CD8-positive, alpha-beta memory T cell (primary cell): ENCODE measurements at regions not wholly inside any gene's neighbourhood (a gene's known extent, or its start where the extent isn't known, plus 50 kb on each side); places are given as distances from the start of the nearest gene placed in this dataset.

Source experiments
- CTCF ChIA-PET: fragments of 350-600 bp; sonication (Branson Sonifier 250); formaldehyde crosslinking; loops from one replicate; lab custom pipeline; 2021; ENCODE audit warnings: antibody characterized with exemption; lab: Charles Lee
- POLR2A ChIA-PET: fragments of 350-600 bp; sonication (Branson Sonifier 250); formaldehyde crosslinking; loops from one replicate; lab custom pipeline; 2021; ENCODE audit warnings: antibody characterized with exemption; lab: Charles Lee
- DNase-seq, 5 donors: peaks; one replicate each; pipeline versions ENCODE4 v3.0.0 to v3.0.0-alpha.2; 2020 to 2022; ENCODE audit warnings: mixed read lengths in 1 of 5
- H3K27ac ChIP-seq: one replicate; pipeline ENCODE4 v1.7.0; 2013; ENCODE audit warnings: low read depth, mild to moderate bottlenecking, low read length, moderate library complexity
- H3K27me3 ChIP-seq: 2 replicates; pipeline ENCODE4 v1.7.0; 2013; ENCODE audit warnings: low read length, mild to moderate bottlenecking; ENCODE audit not compliant: insufficient read depth, poor library complexity, severe bottlenecking
- H3K36me3 ChIP-seq: 2 replicates; pipeline ENCODE4 v1.7.0; 2013; ENCODE audit warnings: mild to moderate bottlenecking, low read length, moderate library complexity; ENCODE audit not compliant: insufficient read depth
- H3K4me1 ChIP-seq: 2 replicates; pipeline ENCODE4 v1.7.0; 2013; ENCODE audit warnings: mild to moderate bottlenecking, low read length, moderate library complexity; ENCODE audit not compliant: insufficient read depth
- H3K4me3 ChIP-seq: 2 replicates; pipeline ENCODE4 v1.7.0; 2013; ENCODE audit warnings: mild to moderate bottlenecking, low read length
- H3K9me3 ChIP-seq: 2 replicates; pipeline ENCODE4 v1.7.0; 2013; ENCODE audit warnings: mild to moderate bottlenecking, low read length
- H3K27ac Mint-ChIP-seq, 8 donors: one replicate each; pipeline ENCODE4 v1.8.0; 2020 to 2021; ENCODE audit warnings: mixed read lengths in 8 of 8, mild to moderate bottlenecking in 6 of 8, inconsistent platforms in 3 of 8, moderate library complexity in 3 of 8
- H3K27me3 Mint-ChIP-seq, 2 donors: one replicate each; pipeline ENCODE4 v1.8.0; 2020 to 2021; ENCODE audit warnings: mixed read lengths in 2 of 2, mild to moderate bottlenecking in 1 of 2, moderate library complexity in 1 of 2
- H3K36me3 Mint-ChIP-seq, 3 donors: one replicate each; pipeline ENCODE4 v1.8.0; 2020 to 2021; ENCODE audit warnings: mixed read lengths in 3 of 3, inconsistent platforms in 1 of 3, mild to moderate bottlenecking in 1 of 3
- H3K4me1 Mint-ChIP-seq, 3 donors: one replicate each; pipeline ENCODE4 v1.8.0; 2020 to 2021; ENCODE audit warnings: mixed read lengths in 3 of 3, inconsistent platforms in 1 of 3, mild to moderate bottlenecking in 1 of 3
- H3K4me3 Mint-ChIP-seq, 7 donors: one replicate each; pipeline ENCODE4 v1.8.0; 2020 to 2021; ENCODE audit warnings: mixed read lengths in 7 of 7, mild to moderate bottlenecking in 6 of 7, moderate library complexity in 4 of 7, inconsistent platforms in 2 of 7
- H3K9me3 Mint-ChIP-seq, 5 donors: one replicate each; pipeline ENCODE4 v1.8.0; 2020 to 2022; ENCODE audit warnings: mixed read lengths in 5 of 5, mild to moderate bottlenecking in 3 of 5, moderate library complexity in 2 of 5, inconsistent platforms in 1 of 5

DNA sequence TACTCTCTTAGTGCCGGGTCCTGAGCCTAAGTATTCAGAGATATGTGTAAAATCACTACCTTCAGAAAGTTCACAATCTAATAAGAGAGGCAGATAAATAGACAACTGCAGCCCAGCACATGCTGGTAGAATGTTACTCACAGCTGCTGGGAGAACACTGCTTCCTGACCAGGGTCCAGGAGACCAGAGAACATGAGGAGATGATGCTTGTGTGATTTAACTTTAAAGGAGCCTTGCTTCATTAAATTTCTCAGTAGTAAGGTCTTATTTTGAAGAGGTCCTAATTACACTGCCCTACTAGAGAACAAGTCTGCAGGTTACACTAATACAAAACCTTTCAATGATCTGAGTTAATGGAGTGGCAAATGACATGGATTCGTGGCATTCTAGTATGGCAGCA is 209.9 kb upstream of the TRIB2 start:
- peaks cover 0 to 10% (median 0%) of the 10 kb centered on the region in 3 donors for H3K36me3 Mint-ChIP-seq
- Histone ChIP-seq H3K27ac (no peak overlapping the region), H3K27me3 (no peaks in the 10 kb centered on the region), H3K9me3 (no peaks in the 10 kb centered on the region), H3K4me1 (peaks cover 74% of the 10 kb centered on the region), H3K36me3 (no peaks in the 10 kb centered on the region), H3K4me3 (no peak overlapping the region)
- DNase-seq = no peak
- H3K4me3 Mint-ChIP-seq = peak overlapping the region in 6 of 7 donors; percentile 44 to 86 (median 62)
- no peaks in the 10 kb centered on the region for H3K9me3 Mint-ChIP-seq
- POLR2A ChIA-PET = interaction anchor here (1.0 kb wide), 1 partner anchor 9 kb away, joined by 4 read pairs; no protein-coding TSS in a partner anchor
- H3K27ac Mint-ChIP-seq = peak overlapping the region; percentile 32 to 90 (median 74)
- H3K4me1 Mint-ChIP-seq = peaks cover 74 to 97% (median 85%) of the 10 kb centered on the region in 3 donors
- CTCF ChIA-PET = interaction anchor here (1.7 kb wide), 1 partner anchor 210 kb away, joined by 4 read pairs; the partner anchor contains the start of gene TRIB2
- H3K27me3 Mint-ChIP-seq = no peaks in the 10 kb centered on the region

DNA sequence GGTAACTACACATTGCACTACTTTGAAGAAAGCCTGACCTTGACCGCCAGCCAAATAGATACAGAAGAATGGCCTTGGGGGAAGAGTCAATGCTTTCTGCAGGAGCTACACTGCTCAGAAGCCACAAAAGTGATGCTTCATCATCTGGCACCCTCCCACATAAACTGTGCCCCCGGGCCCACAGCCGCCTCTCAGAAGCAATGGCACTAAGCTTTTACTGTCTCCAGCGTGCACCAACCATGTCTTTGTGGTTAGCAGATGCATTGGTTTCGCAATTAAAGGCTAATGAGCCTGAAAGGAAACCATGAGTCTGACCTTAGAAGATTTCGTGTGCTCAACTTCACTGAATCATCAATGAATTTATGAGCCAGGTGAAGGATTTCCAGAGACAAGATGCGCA is 209.4 kb upstream of the TRIB2 start:
- peaks cover 70% of the 10 kb centered on the region for H3K4me1 ChIP-seq
- no peak overlapping the region for H3K27ac ChIP-seq
- CTCF ChIA-PET = interaction anchor here (1.7 kb wide), 1 partner anchor 210 kb away, joined by 4 read pairs; the partner anchor contains the start of gene TRIB2
- DNase-seq = peak in 4 of 5 donors; percentile 25 to 77 (median 39)
- Mint-ChIP-seq H3K4me3 (peak overlapping the region in 6 of 7 donors; percentile 44 to 86 (median 62)), H3K27me3 (no peaks in the 10 kb centered on the region), H3K4me1 (peaks cover 71 to 97% (median 85%) of the 10 kb centered on the region in 3 donors), H3K27ac (peak overlapping the region; percentile 47 to 90 (median 86)), H3K36me3 (peaks cover 0 to 10% (median 0%) of the 10 kb centered on the region in 3 donors), H3K9me3 (no peaks in the 10 kb centered on the region)
- no peaks in the 10 kb centered on the region for H3K36me3 ChIP-seq
- H3K27me3 ChIP-seq = no peaks in the 10 kb centered on the region
- H3K9me3 ChIP-seq = no peaks in the 10 kb centered on the region
- POLR2A ChIA-PET = interaction anchor here (1.0 kb wide), 1 partner anchor 8 kb away, joined by 4 read pairs; no protein-coding TSS in a partner anchor
- H3K4me3 ChIP-seq = no peak overlapping the region

DNA sequence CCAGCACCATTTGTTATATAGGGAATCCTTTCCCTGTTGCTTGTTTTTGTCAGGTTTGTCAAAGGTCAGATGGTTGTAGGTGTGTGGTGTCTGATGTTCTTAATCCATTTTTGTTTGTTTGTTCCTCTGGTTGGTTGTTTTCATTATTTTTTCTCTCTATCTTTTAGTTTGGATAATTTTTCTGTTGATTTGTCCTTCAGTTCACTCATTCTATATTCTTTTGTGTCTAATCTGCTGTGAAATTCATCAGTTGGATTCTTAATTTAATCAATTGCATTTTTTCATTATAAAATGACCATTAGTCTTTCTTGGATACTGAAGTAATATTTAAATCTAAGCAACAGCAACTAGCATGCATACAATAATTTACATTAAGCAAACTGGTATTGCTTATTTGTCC is 206.7 kb upstream of the TRIB2 start:
- ChIA-PET POLR2A (no interaction called here), CTCF (no interaction called here)

DNA sequence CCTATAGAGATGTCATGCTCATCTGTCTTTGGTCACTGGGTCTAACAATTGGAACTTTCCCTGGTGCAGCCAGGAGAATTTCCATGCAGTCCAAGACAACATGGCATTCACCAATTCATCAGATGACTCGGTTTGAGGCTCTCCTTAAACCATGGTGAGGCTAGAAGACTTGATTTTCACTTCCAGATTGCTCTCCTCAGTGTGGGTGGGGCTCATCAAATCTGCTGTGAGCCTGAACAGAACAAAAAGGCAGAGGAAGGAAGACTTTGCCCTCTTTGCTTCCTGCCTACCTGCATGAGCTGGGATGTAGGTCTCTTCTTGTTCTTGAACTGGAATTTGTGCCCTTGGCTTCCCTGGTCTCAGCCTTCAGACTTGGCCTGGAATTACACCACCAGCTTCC is 203.4 kb upstream of the TRIB2 start:
- H3K9me3 Mint-ChIP-seq = no peaks in the 10 kb centered on the region
- peaks cover 0 to 4% (median 0%) of the 10 kb centered on the region in 3 donors for H3K36me3 Mint-ChIP-seq
- Histone ChIP-seq H3K4me3 (peak overlapping the region; percentile 20), H3K4me1 (peaks cover 40% of the 10 kb centered on the region), H3K36me3 (no peaks in the 10 kb centered on the region), H3K27ac (no peak overlapping the region), H3K27me3 (no peaks in the 10 kb centered on the region), H3K9me3 (no peaks in the 10 kb centered on the region)
- H3K4me3 Mint-ChIP-seq = peak overlapping the region in 6 of 7 donors; percentile 46 to 67 (median 60)
- peaks cover 55 to 91% (median 75%) of the 10 kb centered on the region in 3 donors for H3K4me1 Mint-ChIP-seq
- POLR2A ChIA-PET = interaction anchor here (1.1 to 2.2 kb wide), 2 partner anchors 12 to 203 kb away, joined by 4 to 7 read pairs; partner anchors contain the start of gene TRIB2
- CTCF ChIA-PET = interaction anchor here (3.0 kb wide), 1 partner anchor 204 kb away, joined by 9 read pairs; the partner anchor contains the start of gene TRIB2
- DNase-seq = no peak
- peak overlapping the region in 3 of 8 donors; percentile 51 to 86 (median 73) for H3K27ac Mint-ChIP-seq
- H3K27me3 Mint-ChIP-seq = no peaks in the 10 kb centered on the region

More for the DNA sequence above, 206.7 kb upstream of the TRIB2 start:
- H3K4me1 Mint-ChIP-seq = peaks cover 66 to 96% (median 83%) of the 10 kb centered on the region in 3 donors
- no peak overlapping the region for H3K4me3 ChIP-seq
- no peaks in the 10 kb centered on the region for H3K9me3 Mint-ChIP-seq
- H3K27me3 ChIP-seq = no peaks in the 10 kb centered on the region
- peaks cover 66% of the 10 kb centered on the region for H3K4me1 ChIP-seq
- no peaks in the 10 kb centered on the region for H3K27me3 Mint-ChIP-seq
- no peak overlapping the region for H3K27ac Mint-ChIP-seq
- no peaks in the 10 kb centered on the region for H3K9me3 ChIP-seq
- no peak overlapping the region for H3K27ac ChIP-seq
- peaks cover 0 to 5% (median 0%) of the 10 kb centered on the region in 3 donors for H3K36me3 Mint-ChIP-seq
- H3K36me3 ChIP-seq = no peaks in the 10 kb centered on the region
- H3K4me3 Mint-ChIP-seq = no peak overlapping the region
- DNase-seq = no peak

DNA sequence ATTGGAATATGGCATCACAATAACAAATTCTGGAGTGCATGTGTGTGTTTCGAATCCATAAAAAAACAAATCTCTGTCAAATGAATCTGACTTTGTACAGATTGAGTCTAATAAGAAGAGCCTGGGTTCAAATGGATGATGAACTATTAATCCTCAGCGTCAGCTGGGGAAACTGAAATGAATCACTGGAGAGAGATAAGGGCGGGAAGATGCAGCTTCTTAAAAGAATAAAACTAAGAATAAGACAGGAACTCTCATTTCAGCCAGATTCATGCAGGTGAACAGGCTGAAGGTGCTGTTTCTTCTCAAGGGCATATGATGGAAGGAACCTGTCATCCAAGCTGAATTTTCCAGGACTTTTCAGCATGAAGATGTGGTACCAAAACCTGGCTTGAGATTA is 202.6 kb upstream of the TRIB2 start:
- ChIA-PET POLR2A (interaction anchor here (0.7 to 2.2 kb wide), 4 partner anchors 13 to 202 kb away, joined by 3 to 7 read pairs (median 4); partner anchors contain the start of gene TRIB2), CTCF (interaction anchor here (0.7 to 3.0 kb wide), 4 partner anchors 15 to 203 kb away, joined by 3 to 9 read pairs (median 4); partner anchors contain the start of gene TRIB2)
- Mint-ChIP-seq H3K27me3 (no peaks in the 10 kb centered on the region), H3K4me3 (peak overlapping the region in 6 of 7 donors; percentile 3 to 72 (median 56)), H3K4me1 (peaks cover 53 to 88% (median 71%) of the 10 kb centered on the region in 3 donors), H3K27ac (peak overlapping the region in 3 of 8 donors; percentile 38 to 69 (median 62)), H3K36me3 (peaks cover 0 to 4% (median 0%) of the 10 kb centered on the region in 3 donors), H3K9me3 (no peaks in the 10 kb centered on the region)
- Histone ChIP-seq H3K36me3 (no peaks in the 10 kb centered on the region), H3K4me1 (peaks cover 40% of the 10 kb centered on the region), H3K9me3 (no peaks in the 10 kb centered on the region), H3K27ac (no peak overlapping the region), H3K27me3 (no peaks in the 10 kb centered on the region), H3K4me3 (peak overlapping the region; percentile 18)
- DNase-seq = no peak

DNA sequence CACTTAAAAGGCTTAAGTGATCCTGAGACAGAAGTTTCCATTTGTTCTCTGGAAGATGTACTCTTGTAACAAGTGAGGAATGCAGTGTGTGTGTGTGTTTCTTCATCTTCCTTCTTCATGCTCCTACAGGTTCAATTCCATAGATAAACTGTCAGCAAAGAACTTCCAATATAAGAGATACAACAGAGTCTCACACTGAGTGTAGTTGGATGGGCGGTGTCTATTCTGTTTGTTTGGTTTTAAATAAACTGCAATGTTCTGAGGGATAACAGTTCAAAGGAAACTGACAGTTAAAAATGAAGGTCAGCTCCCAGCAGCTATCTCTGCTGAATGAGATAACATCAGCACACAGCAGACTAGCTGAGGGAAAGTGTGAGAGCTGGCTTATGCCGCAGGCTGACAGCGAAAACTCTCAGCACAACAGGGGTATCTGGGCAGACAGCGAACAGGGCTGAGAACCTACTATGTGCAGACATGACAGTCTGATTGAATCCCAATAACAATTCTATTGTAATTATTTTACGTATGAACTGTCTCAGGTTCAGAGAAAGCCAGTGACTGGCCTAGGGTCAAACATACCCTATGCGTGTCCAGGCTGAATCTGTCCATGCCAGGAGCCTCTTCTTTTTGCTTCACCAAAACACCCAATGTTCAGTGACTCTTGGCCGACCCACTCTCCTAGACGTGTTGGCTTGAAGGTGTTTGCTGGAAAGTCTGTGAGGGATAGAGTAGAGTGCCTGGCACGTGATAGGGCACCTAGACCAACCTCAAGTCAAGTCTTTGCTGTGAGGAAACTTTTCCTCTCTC is 201.9 kb upstream of the TRIB2 start:
- H3K27me3 ChIP-seq = no peaks in the 10 kb centered on the region
- peak overlapping the region; percentile 18 for H3K4me3 ChIP-seq
- ChIA-PET POLR2A (interaction anchor here (0.7 to 2.2 kb wide), 5 partner anchors 8 to 202 kb away, joined by 3 to 7 read pairs (median 4); partner anchors contain the start of gene TRIB2), CTCF (interaction anchor here (0.7 to 3.0 kb wide), 4 partner anchors 16 to 202 kb away, joined by 3 to 9 read pairs (median 4); partner anchors contain the start of gene TRIB2)
- Mint-ChIP-seq H3K36me3 (no peaks in the 10 kb centered on the region), H3K27ac (peak overlapping the region in 7 of 8 donors; percentile 12 to 80 (median 60)), H3K27me3 (no peaks in the 10 kb centered on the region), H3K4me3 (peak overlapping the region in 6 of 7 donors; percentile 37 to 72 (median 56)), H3K4me1 (peaks cover 49 to 84% (median 65%) of the 10 kb centered on the region in 3 donors), H3K9me3 (no peaks in the 10 kb centered on the region)
- no peaks in the 10 kb centered on the region for H3K36me3 ChIP-seq
- H3K4me1 ChIP-seq = peaks cover 40% of the 10 kb centered on the region
- H3K9me3 ChIP-seq = no peaks in the 10 kb centered on the region
- H3K27ac ChIP-seq = no peak overlapping the region
- DNase-seq = peak in 3 of 5 donors; percentile 8 to 55 (median 38)

DNA sequence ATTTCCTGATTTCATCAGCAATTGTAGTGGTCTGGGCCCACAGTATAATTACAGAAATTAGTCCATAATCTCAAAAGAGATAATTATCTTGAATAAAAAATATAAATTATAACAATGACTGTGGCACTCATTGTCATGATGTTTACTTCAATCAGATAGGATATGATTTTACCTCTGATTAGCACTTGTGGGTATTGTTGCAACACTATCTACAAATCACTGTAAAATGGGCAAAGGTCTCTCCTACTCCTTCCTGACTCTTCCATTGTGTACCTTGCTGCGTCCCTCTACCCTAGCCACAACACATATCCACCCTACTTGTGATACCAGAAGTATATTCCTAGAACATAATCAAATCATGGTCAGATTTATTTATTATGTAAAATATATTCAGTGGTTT is 200.9 kb upstream of the TRIB2 start:
- Histone ChIP-seq H3K27ac (no peak overlapping the region), H3K36me3 (no peaks in the 10 kb centered on the region), H3K9me3 (no peaks in the 10 kb centered on the region), H3K4me1 (peaks cover 37% of the 10 kb centered on the region), H3K27me3 (no peaks in the 10 kb centered on the region), H3K4me3 (no peak overlapping the region)
- ChIA-PET POLR2A (interaction anchor here (1.0 kb wide), 2 partner anchors 9 to 201 kb away, joined by 4 read pairs; partner anchors contain the start of gene TRIB2), CTCF (interaction anchor here (3.0 kb wide), 1 partner anchor 201 kb away, joined by 9 read pairs; the partner anchor contains the start of gene TRIB2)
- H3K4me1 Mint-ChIP-seq = peaks cover 51 to 79% (median 62%) of the 10 kb centered on the region in 3 donors
- H3K27ac Mint-ChIP-seq = peak overlapping the region in 1 of 8 donors; percentile 72
- no peak for DNase-seq
- no peaks in the 10 kb centered on the region for H3K27me3 Mint-ChIP-seq
- no peaks in the 10 kb centered on the region for H3K9me3 Mint-ChIP-seq
- H3K4me3 Mint-ChIP-seq = peak overlapping the region in 1 of 7 donors; percentile 20
- no peaks in the 10 kb centered on the region for H3K36me3 Mint-ChIP-seq
